Nephron (organoid): ENCODE measurements at regions not wholly inside any gene's neighbourhood (a gene's known extent, or its start where the extent isn't known, plus 50 kb on each side); places are given as distances from the start of the nearest gene placed in this dataset.

Experiments used
- H3K27ac Mint-ChIP-seq, 3 experiments: 2 replicates each; pipeline ENCODE4 v1.8.0; 2020; ENCODE audit warnings: mixed read lengths in 3 of 3, mild to moderate bottlenecking in 2 of 3, moderate library complexity in 1 of 3
- H3K27me3 Mint-ChIP-seq: 2 replicates; pipeline ENCODE4 v1.8.0; 2021; ENCODE audit warnings: low read depth, mild to moderate bottlenecking, moderate library complexity, mixed read lengths
- H3K36me3 Mint-ChIP-seq: 2 replicates; pipeline ENCODE4 v1.8.0; 2020; ENCODE audit warnings: low read depth, mixed read lengths
- H3K4me1 Mint-ChIP-seq: 2 replicates; pipeline ENCODE4 v1.8.0; 2020; ENCODE audit warnings: mixed read lengths
- H3K4me3 Mint-ChIP-seq, 3 experiments: 2 replicates each; pipeline ENCODE4 v1.8.0; 2020; ENCODE audit warnings: mild to moderate bottlenecking in 3 of 3, mixed read lengths in 3 of 3, moderate library complexity in 2 of 3
- H3K9me3 Mint-ChIP-seq: 2 replicates; pipeline ENCODE4 v1.8.0; 2020; ENCODE audit warnings: mixed read lengths
- CTCF ChIP-seq, 3 experiments: fragments of 200-600 bp; sonication (generic); IDR thresholded peaks; one replicate each; pipeline ENCODE4 v1.5.0; 2021; ENCODE audit warnings: antibody characterized with exemption in 3 of 3; ENCODE audit not compliant: unreplicated experiment in 3 of 3

- no peaks in the 10 kb centered on the region for H3K27me3 Mint-ChIP-seq
- no peaks in the 10 kb centered on the region for H3K36me3 Mint-ChIP-seq
- H3K27ac Mint-ChIP-seq, result peak overlapping the region; percentile 90 to 97 (median 90)
- peaks cover 30% of the 10 kb centered on the region for H3K4me1 Mint-ChIP-seq
- H3K4me3 Mint-ChIP-seq, result no peak overlapping the region
- no peak for TF ChIP-seq CTCF (IDR thresholded peaks at IDR 0.05; ENCODE audit: unreplicated experiment in 3 of 3)
- H3K9me3 Mint-ChIP-seq, result no peaks in the 10 kb centered on the region
Measured at GRCh38 chrX:87896057-87896456, 378.5 kb downstream of the KLHL4 start.

DNA sequence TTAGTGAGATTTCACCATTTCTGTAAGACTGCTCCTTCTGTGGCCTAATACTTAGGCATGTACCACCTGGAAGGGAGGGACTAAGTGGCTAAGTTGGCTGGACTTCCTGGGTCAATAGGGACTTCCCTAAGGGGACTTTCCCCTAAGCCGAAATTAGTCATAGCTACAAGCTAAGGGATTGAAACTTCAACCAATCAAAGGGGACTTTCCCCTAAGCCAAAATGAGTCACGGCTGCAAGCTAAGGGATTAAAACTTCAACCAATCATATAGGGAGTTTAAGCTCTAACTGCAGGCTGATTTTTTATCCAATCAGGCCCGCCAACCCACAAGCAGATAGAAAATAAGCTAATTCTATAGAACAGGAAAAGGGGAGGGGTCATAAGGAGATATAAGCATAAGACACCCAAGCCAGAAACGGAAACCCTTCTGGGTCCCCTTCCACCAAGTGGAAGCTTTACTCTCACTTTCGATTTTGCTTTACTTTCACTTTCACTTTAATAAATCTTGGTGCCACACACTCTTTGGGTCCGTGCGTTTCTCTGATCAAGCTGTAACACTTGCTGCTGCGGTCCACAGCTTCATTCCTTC, 382.8 kb downstream of the KLHL4 start:
- H3K4me1 Mint-ChIP-seq, result peaks cover 33% of the 10 kb centered on the region
- no peaks in the 10 kb centered on the region for H3K9me3 Mint-ChIP-seq
- no peaks in the 10 kb centered on the region for H3K36me3 Mint-ChIP-seq
- TF ChIP-seq CTCF (IDR thresholded peaks at IDR 0.05; ENCODE audit: unreplicated experiment in 3 of 3), result no peak
- peak overlapping the region; percentile 96 to 99 (median 97) for H3K27ac Mint-ChIP-seq
- peak overlapping the region in 2 of 3 experiments; percentile 31 to 53 for H3K4me3 Mint-ChIP-seq
- H3K27me3 Mint-ChIP-seq, result no peaks in the 10 kb centered on the region

DNA sequence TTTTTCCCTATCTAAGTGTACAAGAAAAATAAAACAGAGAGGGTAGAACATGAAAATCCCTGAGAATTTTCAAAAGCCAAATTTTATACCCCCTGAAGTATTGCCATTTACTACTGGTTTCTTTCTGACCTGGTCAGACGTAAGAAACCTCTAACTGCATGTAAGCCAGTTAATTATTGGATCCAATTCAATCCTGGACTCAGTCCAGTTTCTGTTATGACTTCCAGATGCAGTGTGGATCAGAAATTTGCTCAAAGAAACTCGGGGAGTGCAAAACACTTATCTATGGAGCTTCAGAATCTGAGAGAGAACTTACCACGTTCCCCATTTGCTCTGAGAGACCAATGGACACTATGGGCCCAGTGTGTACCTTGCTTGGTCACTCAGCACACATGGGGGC, 383.5 kb downstream of the KLHL4 start:
- H3K36me3 Mint-ChIP-seq, result no peaks in the 10 kb centered on the region
- peaks cover 27% of the 10 kb centered on the region for H3K4me1 Mint-ChIP-seq
- peak overlapping the region in 1 of 3 experiments; percentile 53 for H3K4me3 Mint-ChIP-seq
- H3K27ac Mint-ChIP-seq, result peak overlapping the region; percentile 96 to 99 (median 97)
- H3K27me3 Mint-ChIP-seq, result no peaks in the 10 kb centered on the region
- no peak for TF ChIP-seq CTCF (IDR thresholded peaks at IDR 0.05; ENCODE audit: unreplicated experiment in 3 of 3)
- no peaks in the 10 kb centered on the region for H3K9me3 Mint-ChIP-seq

DNA sequence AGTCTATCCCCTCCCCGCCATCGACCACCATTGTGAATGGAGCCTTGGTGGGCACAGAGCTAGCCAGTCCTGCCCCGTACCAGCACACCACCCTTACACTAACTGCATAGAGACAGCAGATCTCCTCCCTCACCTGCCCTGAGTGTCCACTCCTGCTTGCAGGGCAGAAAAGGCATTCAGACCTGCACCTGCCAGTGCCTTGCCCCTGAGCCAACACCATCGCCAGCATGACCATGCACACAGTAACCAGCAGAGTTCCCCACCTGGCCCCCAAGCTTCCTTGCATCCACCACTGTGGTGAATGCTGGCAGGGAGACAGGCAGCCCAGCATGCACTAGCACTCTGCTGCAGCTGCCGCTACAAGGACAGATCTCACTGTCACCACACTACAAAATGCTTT, 397.1 kb downstream of the KLHL4 start:
- no peak for TF ChIP-seq CTCF (IDR thresholded peaks at IDR 0.05; ENCODE audit: unreplicated experiment in 3 of 3)
- H3K27me3 Mint-ChIP-seq, result no peaks in the 10 kb centered on the region
- H3K4me1 Mint-ChIP-seq, result no peaks in the 10 kb centered on the region
- peaks cover 6% of the 10 kb centered on the region for H3K9me3 Mint-ChIP-seq
- H3K4me3 Mint-ChIP-seq, result no peak overlapping the region
- H3K27ac Mint-ChIP-seq, result no peak overlapping the region
- H3K36me3 Mint-ChIP-seq, result no peaks in the 10 kb centered on the region

DNA sequence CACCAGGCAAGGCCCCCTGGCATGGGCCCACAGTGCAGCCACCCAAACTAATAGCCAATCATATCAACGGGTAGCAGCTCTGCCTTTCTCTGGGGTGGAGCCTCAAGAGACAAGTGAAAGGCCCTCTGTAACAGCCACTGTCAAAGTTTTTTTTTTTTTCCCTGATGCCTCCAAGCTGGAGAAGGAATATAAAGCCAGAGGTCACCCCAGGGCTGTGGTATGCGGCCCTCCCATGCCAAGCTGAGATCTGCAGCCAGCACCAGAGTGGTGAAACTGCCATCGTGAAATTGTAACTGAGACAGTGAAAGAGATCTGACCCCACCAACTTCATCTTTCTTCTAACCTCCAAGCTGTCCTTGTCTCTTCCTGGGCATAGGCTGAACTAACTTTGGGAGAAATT, 407.0 kb downstream of the KLHL4 start:
- Mint-ChIP-seq H3K9me3 (peaks cover 10% of the 10 kb centered on the region), H3K4me3 (no peak overlapping the region), H3K36me3 (no peaks in the 10 kb centered on the region), H3K27ac (no peak overlapping the region), H3K27me3 (peaks cover 5% of the 10 kb centered on the region), H3K4me1 (no peaks in the 10 kb centered on the region)
- no peak for TF ChIP-seq CTCF (IDR thresholded peaks at IDR 0.05; ENCODE audit: unreplicated experiment in 3 of 3)

DNA sequence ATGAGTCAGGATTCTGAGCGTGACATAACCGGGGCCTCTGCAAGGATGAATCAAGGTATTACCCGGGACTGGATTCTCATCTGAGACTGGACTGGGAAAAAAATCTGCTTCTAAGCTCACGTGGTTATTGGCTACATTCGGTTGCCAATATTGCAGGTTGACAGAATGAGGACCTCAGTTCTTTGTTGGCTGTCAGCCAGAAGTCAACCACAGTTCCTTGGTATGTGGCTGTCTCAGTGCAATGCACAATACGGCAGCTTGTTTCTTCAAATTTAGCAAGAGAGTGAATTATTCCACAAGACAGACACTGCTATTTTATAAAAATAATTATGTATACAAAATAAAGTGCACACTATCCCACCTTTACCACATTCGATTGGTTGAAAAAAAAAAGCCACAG, 424.2 kb downstream of the KLHL4 start:
- Mint-ChIP-seq H3K4me3 (no peak overlapping the region), H3K27ac (no peak overlapping the region), H3K27me3 (no peaks in the 10 kb centered on the region), H3K36me3 (no peaks in the 10 kb centered on the region), H3K9me3 (peaks cover 9% of the 10 kb centered on the region), H3K4me1 (no peaks in the 10 kb centered on the region)
- TF ChIP-seq CTCF (IDR thresholded peaks at IDR 0.05; ENCODE audit: unreplicated experiment in 3 of 3), result no peak
